GM12878 (cell line): ENCODE measurements at regions not wholly inside any gene's neighbourhood (a gene's known extent, or its start where the extent isn't known, plus 50 kb on each side); places are given as distances from the start of the nearest gene placed in this dataset.

Source experiments
- HDAC2 ChIP-seq: fragments of 200-600 bp; sonication (generic); IDR thresholded peaks from 2 replicates; pipeline ENCODE4 v1.6.1; 2017
- POLR2AphosphoS5 ChIP-seq: IDR thresholded peaks from 2 replicates; pipeline ENCODE4 v1.6.1; 2011; ENCODE audit warnings: mild to moderate bottlenecking, low read length, inconsistent platforms
- TF ChIP-seq, protein P1 (sequence below): IDR thresholded peaks from 2 replicates; pipeline ENCODE4 v1.6.1; 2012; ENCODE audit warnings: low read depth, low read length, improper control_type of control experiment

- TF ChIP-seq, protein P1, sequence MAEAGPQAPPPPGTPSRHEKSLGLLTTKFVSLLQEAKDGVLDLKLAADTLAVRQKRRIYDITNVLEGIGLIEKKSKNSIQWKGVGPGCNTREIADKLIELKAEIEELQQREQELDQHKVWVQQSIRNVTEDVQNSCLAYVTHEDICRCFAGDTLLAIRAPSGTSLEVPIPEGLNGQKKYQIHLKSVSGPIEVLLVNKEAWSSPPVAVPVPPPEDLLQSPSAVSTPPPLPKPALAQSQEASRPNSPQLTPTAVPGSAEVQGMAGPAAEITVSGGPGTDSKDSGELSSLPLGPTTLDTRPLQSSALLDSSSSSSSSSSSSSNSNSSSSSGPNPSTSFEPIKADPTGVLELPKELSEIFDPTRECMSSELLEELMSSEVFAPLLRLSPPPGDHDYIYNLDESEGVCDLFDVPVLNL, result no peak
- TF ChIP-seq POLR2AphosphoS5 (no peak), HDAC2 (no peak)
Observed at GRCh38 chr2:220315098-220315823, 687.8 kb downstream of the SLC4A3 start.
